ENCODE measurements at regions not wholly inside any gene's neighbourhood (a gene's known extent, or its start where the extent isn't known, plus 50 kb on each side); places are given as distances from the start of the nearest gene placed in this dataset.

- H3K9me3 ChIP-seq (ENCODE audit: low read depth), result peaks cover 4% of the 10 kb centered on the region
- H3K4me1 ChIP-seq (ENCODE audit: low read depth), result no peaks in the 10 kb centered on the region
- no peak overlapping the region for H3K4me3 ChIP-seq
- H3K36me3 ChIP-seq, result no peaks in the 10 kb centered on the region
- no peaks in the 10 kb centered on the region for H3K27me3 ChIP-seq
- no peak for DNase-seq (ENCODE audit: low read depth in 1 of 2, low spot score in 1 of 2)
- H3K27ac ChIP-seq, result no peak overlapping the region
- TF ChIP-seq CTCF (IDR thresholded peaks at IDR 0.05; ENCODE audit: low read depth, low read length), result no peak
These were observed 204.3 kb upstream of the HCCS start for GRCh38 chrX:10906866-10907265.

GRCh38 chrX:10922159-10922558, 189.0 kb upstream of the HCCS start:
- no peak for TF ChIP-seq CTCF (IDR thresholded peaks at IDR 0.05; ENCODE audit: low read depth, low read length)
- H3K9me3 ChIP-seq (ENCODE audit: low read depth), result no peaks in the 10 kb centered on the region
- peak in 1 of 2 donors; percentile 84 for DNase-seq (ENCODE audit: low read depth in 1 of 2, low spot score in 1 of 2)
- H3K36me3 ChIP-seq, result no peaks in the 10 kb centered on the region
- no peak overlapping the region for H3K27ac ChIP-seq
- H3K27me3 ChIP-seq, result no peaks in the 10 kb centered on the region
- H3K4me1 ChIP-seq (ENCODE audit: low read depth), result peaks cover 3% of the 10 kb centered on the region
- no peak overlapping the region for H3K4me3 ChIP-seq

GRCh38 chrX:10922835-10923234, 188.3 kb upstream of the HCCS start:
- Histone ChIP-seq H3K4me3 (no peak overlapping the region), H3K27me3 (no peaks in the 10 kb centered on the region), H3K9me3 (ENCODE audit: low read depth) (no peaks in the 10 kb centered on the region), H3K36me3 (no peaks in the 10 kb centered on the region), H3K27ac (no peak overlapping the region), H3K4me1 (ENCODE audit: low read depth) (peaks cover 3% of the 10 kb centered on the region)
- TF ChIP-seq CTCF (IDR thresholded peaks at IDR 0.05; ENCODE audit: low read depth, low read length), result no peak
- no peak for DNase-seq (ENCODE audit: low read depth in 1 of 2, low spot score in 1 of 2)

GRCh38 chrX:10923466-10923865, 187.7 kb upstream of the HCCS start:
- DNase-seq (ENCODE audit: low read depth in 1 of 2, low spot score in 1 of 2), result no peak
- H3K27ac ChIP-seq, result no peak overlapping the region
- peaks cover 3% of the 10 kb centered on the region for H3K4me1 ChIP-seq (ENCODE audit: low read depth)
- TF ChIP-seq CTCF (IDR thresholded peaks at IDR 0.05; ENCODE audit: low read depth, low read length), result no peak
- H3K9me3 ChIP-seq (ENCODE audit: low read depth), result no peaks in the 10 kb centered on the region
- no peaks in the 10 kb centered on the region for H3K27me3 ChIP-seq
- H3K36me3 ChIP-seq, result no peaks in the 10 kb centered on the region
- H3K4me3 ChIP-seq, result no peak overlapping the region

GRCh38 chrX:10926404-10926803, 184.7 kb upstream of the HCCS start:
- Histone ChIP-seq H3K9me3 (ENCODE audit: low read depth) (no peaks in the 10 kb centered on the region), H3K4me3 (no peak overlapping the region), H3K27me3 (no peaks in the 10 kb centered on the region), H3K27ac (no peak overlapping the region), H3K4me1 (ENCODE audit: low read depth) (peaks cover 3% of the 10 kb centered on the region), H3K36me3 (no peaks in the 10 kb centered on the region)
- no peak for DNase-seq (ENCODE audit: low read depth in 1 of 2, low spot score in 1 of 2)
- no peak for TF ChIP-seq CTCF (IDR thresholded peaks at IDR 0.05; ENCODE audit: low read depth, low read length)

- peaks cover 3% of the 10 kb centered on the region for H3K4me1 ChIP-seq (ENCODE audit: low read depth)
- no peaks in the 10 kb centered on the region for H3K36me3 ChIP-seq
- DNase-seq (ENCODE audit: low read depth in 1 of 2, low spot score in 1 of 2), result peak in 1 of 2 donors; percentile 33
- H3K9me3 ChIP-seq (ENCODE audit: low read depth), result no peaks in the 10 kb centered on the region
- H3K4me3 ChIP-seq, result no peak overlapping the region
- H3K27ac ChIP-seq, result no peak overlapping the region
- TF ChIP-seq CTCF (IDR thresholded peaks at IDR 0.05; ENCODE audit: low read depth, low read length), result no peak
- H3K27me3 ChIP-seq, result no peaks in the 10 kb centered on the region
These were observed 184.2 kb upstream of the HCCS start for GRCh38 chrX:10926891-10927290.

All from cardiac muscle cell (in vitro differentiated cells and primary cell).